ENCODE measurements at regions not wholly inside any gene's neighbourhood (a gene's known extent, or its start where the extent isn't known, plus 50 kb on each side); places are given as distances from the start of the nearest gene placed in this dataset.

DNA sequence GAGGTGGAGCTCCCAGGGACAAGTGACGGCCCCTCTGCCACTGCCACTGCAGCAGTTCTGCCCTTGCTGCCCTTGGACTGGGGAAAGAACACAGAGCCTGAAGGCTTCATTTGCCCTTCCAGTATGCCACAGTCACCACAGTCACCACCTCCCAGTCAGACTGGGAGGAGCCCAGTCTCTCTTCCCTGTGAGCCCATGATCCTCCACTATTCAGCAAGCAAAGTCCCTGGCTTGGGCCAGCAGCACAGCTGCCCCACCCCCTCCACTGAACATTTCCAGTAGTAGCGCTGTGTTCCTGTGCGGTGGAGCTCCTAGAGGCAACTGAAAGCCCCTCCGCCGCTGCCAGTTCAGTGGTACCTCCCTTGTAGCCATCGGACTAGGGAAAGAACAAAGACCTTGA is 329.4 kb downstream of the MAN2A1 start:
- intact Hi-C loops (cut with micrococcal nuclease; ENCODE audit: unreplicated experiment) (no loop called here), in situ Hi-C loops (cut with HindIII; ENCODE audit: low pct_unique_long_range_greater_than_20kb, low sequenced_read_pairs) (no loop called here)
- CTCF ChIA-PET = interaction anchor here (0.6 kb wide), 1 partner anchor 712 kb away, joined by 8 read pairs; no protein-coding TSS in a partner anchor
- Histone ChIP-seq H3K36me3 (ENCODE audit: control insufficient read depth, insufficient read depth, low read length) (no peaks in the 10 kb centered on the region), H3K27ac (ENCODE audit: low read length) (no peak overlapping the region), H3K4me3 (ENCODE audit: low read depth in 2 of 2, low read length in 2 of 2) (no peak overlapping the region), H3K4me1 (ENCODE audit: control insufficient read depth, insufficient read depth, low read length) (no peaks in the 10 kb centered on the region), H3K27me3 (ENCODE audit: control insufficient read depth, insufficient read depth, low read length) (no peaks in the 10 kb centered on the region), H3K9me3 (ENCODE audit: control insufficient read depth, insufficient read depth, low read depth, low read length) (no peaks in the 10 kb centered on the region)
- POLR2A ChIA-PET = no interaction called here
- DNase-seq (ENCODE audit: low read depth, low spot score) = no peak
- no TSS peak for BruUV-seq (replicated peaks)
- no peak for ATAC-seq
- no peak for TF ChIP-seq POLR2AphosphoS5 (IDR thresholded peaks at IDR 0.05; ENCODE audit: low read depth, low read length)
- TF ChIP-seq TCF7L2 (IDR thresholded peaks at IDR 0.05; ENCODE audit: low read depth, low read length) = no peak
- TF ChIP-seq, protein P1, sequence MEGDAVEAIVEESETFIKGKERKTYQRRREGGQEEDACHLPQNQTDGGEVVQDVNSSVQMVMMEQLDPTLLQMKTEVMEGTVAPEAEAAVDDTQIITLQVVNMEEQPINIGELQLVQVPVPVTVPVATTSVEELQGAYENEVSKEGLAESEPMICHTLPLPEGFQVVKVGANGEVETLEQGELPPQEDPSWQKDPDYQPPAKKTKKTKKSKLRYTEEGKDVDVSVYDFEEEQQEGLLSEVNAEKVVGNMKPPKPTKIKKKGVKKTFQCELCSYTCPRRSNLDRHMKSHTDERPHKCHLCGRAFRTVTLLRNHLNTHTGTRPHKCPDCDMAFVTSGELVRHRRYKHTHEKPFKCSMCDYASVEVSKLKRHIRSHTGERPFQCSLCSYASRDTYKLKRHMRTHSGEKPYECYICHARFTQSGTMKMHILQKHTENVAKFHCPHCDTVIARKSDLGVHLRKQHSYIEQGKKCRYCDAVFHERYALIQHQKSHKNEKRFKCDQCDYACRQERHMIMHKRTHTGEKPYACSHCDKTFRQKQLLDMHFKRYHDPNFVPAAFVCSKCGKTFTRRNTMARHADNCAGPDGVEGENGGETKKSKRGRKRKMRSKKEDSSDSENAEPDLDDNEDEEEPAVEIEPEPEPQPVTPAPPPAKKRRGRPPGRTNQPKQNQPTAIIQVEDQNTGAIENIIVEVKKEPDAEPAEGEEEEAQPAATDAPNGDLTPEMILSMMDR (IDR thresholded peaks at IDR 0.05) = no peak
- TF ChIP-seq SIN3A (IDR thresholded peaks at IDR 0.05; ENCODE audit: borderline replicate concordance, insufficient read depth, low read depth, low read length) = no peak
- no peak for TF ChIP-seq REST (IDR thresholded peaks at IDR 0.05; ENCODE audit: insufficient read depth in 1 of 2, low read depth in 2 of 2, low read length in 1 of 2)

- no peak overlapping the region for H3K4me3 ChIP-seq (ENCODE audit: low read depth in 2 of 2, low read length in 2 of 2)
- H3K27ac ChIP-seq (ENCODE audit: low read length) = no peak overlapping the region
- H3K9me3 ChIP-seq (ENCODE audit: control insufficient read depth, insufficient read depth, low read depth, low read length) = no peaks in the 10 kb centered on the region
- ChIA-PET POLR2A (no interaction called here), CTCF (interaction anchor here (0.6 kb wide), 1 partner anchor 713 kb away, joined by 8 read pairs; no protein-coding TSS in a partner anchor)
- H3K4me1 ChIP-seq (ENCODE audit: control insufficient read depth, insufficient read depth, low read length) = no peaks in the 10 kb centered on the region
- ATAC-seq = no peak
- in situ Hi-C loops (cut with HindIII; ENCODE audit: low pct_unique_long_range_greater_than_20kb, low sequenced_read_pairs) = no loop called here
- intact Hi-C loops (cut with micrococcal nuclease; ENCODE audit: unreplicated experiment) = no loop called here
- no peak for DNase-seq (ENCODE audit: low read depth, low spot score)
- TF ChIP-seq REST (IDR thresholded peaks at IDR 0.05; ENCODE audit: insufficient read depth in 1 of 2, low read depth in 2 of 2, low read length in 1 of 2) (no peak), TCF7L2 (IDR thresholded peaks at IDR 0.05; ENCODE audit: low read depth, low read length) (no peak), POLR2AphosphoS5 (IDR thresholded peaks at IDR 0.05; ENCODE audit: low read depth, low read length) (no peak), SIN3A (IDR thresholded peaks at IDR 0.05; ENCODE audit: borderline replicate concordance, insufficient read depth, low read depth, low read length) (no peak)
- TF ChIP-seq, protein P1 (IDR thresholded peaks at IDR 0.05) = no peak
- BruUV-seq (replicated peaks) = no TSS peak
- no peaks in the 10 kb centered on the region for H3K27me3 ChIP-seq (ENCODE audit: control insufficient read depth, insufficient read depth, low read length)
- no peaks in the 10 kb centered on the region for H3K36me3 ChIP-seq (ENCODE audit: control insufficient read depth, insufficient read depth, low read length)
These were observed 330.1 kb downstream of the MAN2A1 start for GRCh38 chr5:110019780-110020179.

All from Panc1 (cell line).